ENCODE measurements at regions not wholly inside any gene's neighbourhood (a gene's known extent, or its start where the extent isn't known, plus 50 kb on each side); places are given as distances from the start of the nearest gene placed in this dataset.
"Not testable (repeated sequence)": the region's sequence is repeated elsewhere in the genome, so short reads cannot be mapped to it uniquely, and the experiment has no call there.

DNA sequence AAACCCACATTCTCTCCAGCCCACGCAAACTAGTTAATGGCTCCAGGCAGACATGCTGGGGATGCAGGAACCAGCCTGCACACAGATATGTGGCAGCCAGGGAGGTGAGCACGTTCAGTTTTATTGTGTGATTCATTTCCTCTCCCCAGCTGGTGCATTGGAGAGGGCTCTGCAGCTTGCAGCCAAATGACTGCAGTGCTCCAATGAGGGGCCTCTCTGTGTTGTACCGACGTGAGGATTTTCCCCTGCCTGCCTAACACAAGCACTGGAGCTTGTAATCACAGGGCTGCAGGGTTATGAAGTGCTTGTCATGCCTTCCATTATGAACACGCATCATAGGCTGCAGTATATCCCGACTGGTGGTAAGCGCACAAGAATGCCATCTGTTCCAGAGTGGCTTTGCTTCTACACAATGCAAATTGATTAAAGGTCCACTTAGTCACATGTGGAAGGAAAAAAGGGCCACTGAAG, 92.3 kb upstream of the THUMPD2 start:
- Mint-ChIP-seq H3K27ac (no peak overlapping the region), H3K36me3 (no peaks in the 10 kb centered on the region), H3K27me3 (no peaks in the 10 kb centered on the region), H3K4me3 (no peak overlapping the region), H3K9me3 (ENCODE audit: low read depth) (no peaks in the 10 kb centered on the region), H3K4me1 (no peaks in the 10 kb centered on the region)
- DNase-seq: no peak
- ATAC-seq: no peak
- CTCF ChIA-PET: no interaction called here

DNA sequence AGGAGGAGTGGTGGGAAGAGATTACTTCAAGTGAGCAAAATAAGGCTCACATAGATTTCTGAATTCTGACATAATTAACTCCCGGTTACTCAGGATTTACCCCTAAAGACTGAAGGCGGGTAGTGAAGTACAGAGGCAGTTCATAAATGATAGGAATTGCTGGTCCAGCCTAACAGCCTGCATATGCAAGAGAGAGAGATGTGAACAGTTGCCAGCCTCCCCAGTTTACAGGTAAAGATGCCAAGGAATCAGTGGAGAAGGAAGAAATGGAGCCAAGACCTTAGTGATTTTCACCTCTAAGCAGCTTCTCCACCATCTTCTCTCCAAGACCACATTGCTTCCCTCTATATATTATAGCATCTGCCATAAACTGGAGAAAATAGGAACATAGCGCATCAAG, 91.8 kb upstream of the THUMPD2 start:
- H3K27ac Mint-ChIP-seq: no peak overlapping the region
- ATAC-seq (no peak), DNase-seq (no peak)
- H3K36me3 Mint-ChIP-seq: no peaks in the 10 kb centered on the region
- no peak overlapping the region for H3K4me3 Mint-ChIP-seq
- H3K9me3 Mint-ChIP-seq (ENCODE audit: low read depth): no peaks in the 10 kb centered on the region
- CTCF ChIA-PET: no interaction called here
- no peaks in the 10 kb centered on the region for H3K27me3 Mint-ChIP-seq
- no peaks in the 10 kb centered on the region for H3K4me1 Mint-ChIP-seq

DNA sequence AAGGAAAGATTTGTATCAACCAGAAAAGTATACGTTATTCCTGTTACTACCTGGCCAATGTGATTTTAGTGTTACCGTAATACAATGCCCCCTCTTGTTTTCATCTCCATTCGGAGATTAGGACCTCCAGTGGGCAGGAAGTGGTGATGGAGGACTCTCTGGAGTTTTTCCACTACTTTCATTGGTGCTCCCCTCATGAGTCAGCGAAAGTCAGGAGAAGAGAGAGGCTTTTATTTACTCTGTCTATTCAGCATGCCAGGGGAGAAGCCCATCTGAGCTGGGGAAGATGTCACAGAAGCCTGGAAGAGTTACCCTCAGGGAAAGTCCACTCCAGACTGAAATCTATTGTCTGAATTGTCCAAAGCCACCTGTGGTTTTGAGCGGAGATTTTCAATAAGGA, 88.2 kb upstream of the THUMPD2 start:
- H3K36me3 Mint-ChIP-seq: no peaks in the 10 kb centered on the region
- DNase-seq (no peak), ATAC-seq (no peak)
- no peaks in the 10 kb centered on the region for H3K27me3 Mint-ChIP-seq
- H3K9me3 Mint-ChIP-seq (ENCODE audit: low read depth): no peaks in the 10 kb centered on the region
- H3K27ac Mint-ChIP-seq: no peak overlapping the region
- CTCF ChIA-PET: no interaction called here
- no peak overlapping the region for H3K4me3 Mint-ChIP-seq
- H3K4me1 Mint-ChIP-seq: no peaks in the 10 kb centered on the region

DNA sequence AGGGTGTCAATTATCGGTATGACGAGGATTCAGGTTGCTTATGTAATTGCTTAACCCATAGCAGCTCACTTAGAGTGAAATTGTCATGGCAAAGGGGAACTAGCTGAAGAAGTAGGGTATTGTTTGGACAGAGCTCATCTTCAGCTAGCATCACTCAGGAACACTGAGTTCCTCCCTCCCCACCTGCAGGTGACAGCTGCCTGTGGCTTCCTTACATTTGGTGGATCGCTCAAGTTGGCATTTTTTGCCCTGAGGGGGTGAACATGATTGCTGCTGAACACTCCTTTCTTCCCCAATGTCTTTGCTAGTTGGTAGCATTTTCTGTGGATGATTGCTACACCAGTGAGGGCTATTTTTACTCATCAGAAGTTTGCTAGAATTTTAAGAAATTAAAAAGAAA, 86.7 kb upstream of the THUMPD2 start:
- Mint-ChIP-seq H3K36me3 (no peaks in the 10 kb centered on the region), H3K4me3 (no peak overlapping the region), H3K27me3 (no peaks in the 10 kb centered on the region), H3K27ac (no peak overlapping the region), H3K9me3 (ENCODE audit: low read depth) (no peaks in the 10 kb centered on the region), H3K4me1 (no peaks in the 10 kb centered on the region)
- ATAC-seq (no peak), DNase-seq (no peak)
- CTCF ChIA-PET: interaction anchor here (1.0 kb wide), 1 partner anchor 28 kb away, joined by 3 read pairs; no protein-coding TSS in a partner anchor

DNA sequence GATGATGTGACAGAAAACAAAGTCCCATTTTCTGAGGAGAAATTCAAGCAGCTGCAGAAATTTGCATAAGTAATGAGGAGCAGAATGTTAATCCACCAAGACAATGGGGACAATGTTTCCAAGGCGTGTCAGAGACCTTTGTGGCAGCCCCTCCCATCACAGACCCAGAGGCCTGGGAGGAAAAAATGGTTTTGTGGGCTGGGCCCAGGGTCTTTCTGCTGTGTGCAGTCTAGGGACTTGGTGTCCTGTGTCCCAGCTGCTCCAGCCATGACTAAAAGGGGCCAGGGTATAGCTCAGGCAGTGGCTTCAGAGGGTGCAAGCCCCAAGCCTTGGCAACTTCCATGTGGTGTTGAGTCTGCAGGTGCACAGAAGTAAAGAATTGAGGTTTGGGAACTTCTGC, 84.6 kb upstream of the THUMPD2 start:
- CTCF ChIA-PET; ATAC-seq; H3K4me1 Mint-ChIP-seq; DNase-seq; H3K4me3 Mint-ChIP-seq; H3K27ac Mint-ChIP-seq; H3K36me3 Mint-ChIP-seq; H3K27me3 Mint-ChIP-seq; H3K9me3 Mint-ChIP-seq (ENCODE audit: low read depth): not testable (repeated sequence)

DNA sequence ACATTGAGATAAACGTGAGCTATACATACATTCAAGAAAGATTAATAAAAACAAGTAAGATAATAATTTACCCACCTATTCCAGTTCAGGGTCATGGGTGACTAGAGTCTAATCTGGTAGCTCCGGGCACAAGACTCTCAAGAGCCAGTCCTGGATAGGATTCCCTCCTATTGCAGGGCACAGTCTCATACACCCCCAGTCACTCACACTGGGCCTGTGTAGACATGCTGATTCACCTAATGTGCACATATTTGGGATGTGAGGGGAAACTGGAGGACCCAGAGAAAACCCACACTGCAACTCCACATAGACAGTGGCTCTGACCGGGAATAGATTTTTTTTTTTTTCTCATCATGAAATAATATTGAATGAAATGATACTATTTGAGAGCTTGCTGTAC, 81.5 kb upstream of the THUMPD2 start:
- Mint-ChIP-seq H3K4me1 (no peaks in the 10 kb centered on the region), H3K9me3 (ENCODE audit: low read depth) (no peaks in the 10 kb centered on the region), H3K27me3 (peaks cover 7% of the 10 kb centered on the region), H3K36me3 (no peaks in the 10 kb centered on the region), H3K27ac (no peak overlapping the region), H3K4me3 (no peak overlapping the region)
- DNase-seq: no peak
- ATAC-seq: no peak
- CTCF ChIA-PET: no interaction called here

DNA sequence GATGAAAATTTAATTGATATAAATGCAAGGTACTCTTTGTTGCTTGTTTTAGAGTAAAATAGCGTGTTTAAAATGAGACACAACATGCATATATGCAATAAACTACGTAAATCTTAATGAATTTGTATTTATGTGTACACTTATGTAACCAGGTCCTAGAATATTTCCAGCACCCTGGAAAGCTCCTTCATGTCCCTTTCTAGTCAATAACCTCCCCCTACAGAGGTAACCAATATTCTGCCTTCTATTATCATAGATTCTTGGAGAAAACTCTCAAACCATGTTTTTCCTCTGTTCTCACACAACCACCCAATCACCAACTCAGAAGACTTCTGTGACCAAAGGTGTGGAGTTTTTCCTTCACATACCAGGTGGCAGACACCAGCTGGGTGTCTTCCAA, 79.6 kb upstream of the THUMPD2 start:
- Mint-ChIP-seq H3K36me3 (no peaks in the 10 kb centered on the region), H3K4me1 (no peaks in the 10 kb centered on the region), H3K27me3 (peaks cover 15% of the 10 kb centered on the region), H3K27ac (no peak overlapping the region), H3K4me3 (no peak overlapping the region), H3K9me3 (ENCODE audit: low read depth) (no peaks in the 10 kb centered on the region)
- CTCF ChIA-PET: no interaction called here
- ATAC-seq (no peak), DNase-seq (no peak)

DNA sequence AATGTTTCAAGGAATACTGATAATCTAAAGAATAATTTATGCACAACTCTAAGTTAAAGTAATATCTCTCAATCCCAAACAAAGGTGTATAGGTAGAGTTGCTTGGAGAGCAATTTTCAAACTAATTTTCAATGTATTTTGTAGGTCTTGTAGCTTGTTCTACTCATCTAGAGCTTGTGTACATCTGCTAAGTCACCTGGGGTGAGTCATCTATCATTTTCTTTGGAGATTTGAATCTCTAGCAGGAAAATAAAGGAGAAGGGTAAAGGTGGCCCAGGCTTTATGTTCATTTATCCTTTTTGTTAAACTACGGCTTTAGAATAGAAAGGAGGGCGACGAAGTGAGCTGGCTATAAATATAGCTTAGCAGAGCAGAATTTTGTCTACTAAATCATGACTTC, 76.8 kb upstream of the THUMPD2 start:
- H3K4me1 Mint-ChIP-seq: peaks cover 8% of the 10 kb centered on the region
- no peak for ATAC-seq
- no peak overlapping the region for H3K4me3 Mint-ChIP-seq
- H3K27me3 Mint-ChIP-seq: peaks cover 29% of the 10 kb centered on the region
- H3K27ac Mint-ChIP-seq: no peak overlapping the region
- H3K9me3 Mint-ChIP-seq (ENCODE audit: low read depth): no peaks in the 10 kb centered on the region
- no peak for DNase-seq
- CTCF ChIA-PET: no interaction called here
- H3K36me3 Mint-ChIP-seq: no peaks in the 10 kb centered on the region

DNA sequence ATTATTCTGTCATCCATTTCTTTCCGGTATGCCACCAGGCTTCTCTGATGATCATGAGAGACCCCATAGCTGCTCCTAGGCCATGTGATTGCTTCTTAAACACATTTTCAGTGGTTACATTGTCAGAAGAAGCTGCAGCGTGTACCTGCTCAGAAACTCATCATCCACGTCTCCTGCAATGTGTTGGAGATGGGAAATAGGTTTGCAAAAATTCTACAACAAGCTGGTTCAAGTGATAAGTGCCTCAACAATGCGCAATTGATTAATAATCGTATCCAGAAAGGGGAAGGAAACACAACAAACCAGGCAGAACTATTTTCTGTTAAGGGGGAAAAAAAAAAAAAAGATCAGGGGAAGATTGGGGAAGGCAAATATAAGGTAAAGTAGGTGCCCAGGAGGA, 75.7 kb upstream of the THUMPD2 start:
- DNase-seq (no peak), ATAC-seq (no peak)
- no peaks in the 10 kb centered on the region for H3K36me3 Mint-ChIP-seq
- H3K27me3 Mint-ChIP-seq: peaks cover 30% of the 10 kb centered on the region
- H3K9me3 Mint-ChIP-seq (ENCODE audit: low read depth): no peaks in the 10 kb centered on the region
- H3K4me1 Mint-ChIP-seq: peaks cover 8% of the 10 kb centered on the region
- no peak overlapping the region for H3K27ac Mint-ChIP-seq
- CTCF ChIA-PET: no interaction called here
- no peak overlapping the region for H3K4me3 Mint-ChIP-seq

DNA sequence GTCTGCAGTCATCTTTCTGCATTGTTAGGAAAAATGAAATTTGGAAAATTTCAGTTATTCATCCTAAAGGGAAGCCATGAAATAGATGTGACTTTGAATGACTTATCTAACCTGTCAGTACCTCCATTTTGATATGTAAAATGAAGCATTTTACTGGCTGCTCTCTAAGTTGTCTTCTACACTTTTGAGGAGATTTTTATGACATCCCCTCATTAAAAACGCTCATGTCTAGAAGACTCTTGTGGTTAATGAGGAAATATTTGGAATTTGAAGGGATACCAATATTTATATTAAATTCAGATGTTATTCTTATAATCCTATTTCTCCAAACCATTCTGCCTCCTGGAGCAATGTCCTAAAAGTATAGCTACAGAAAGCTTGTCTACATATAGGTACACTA, 73.8 kb upstream of the THUMPD2 start:
- Mint-ChIP-seq H3K4me3 (no peak overlapping the region), H3K36me3 (no peaks in the 10 kb centered on the region), H3K4me1 (peaks cover 8% of the 10 kb centered on the region), H3K9me3 (ENCODE audit: low read depth) (no peaks in the 10 kb centered on the region), H3K27ac (no peak overlapping the region), H3K27me3 (peaks cover 32% of the 10 kb centered on the region)
- CTCF ChIA-PET: no interaction called here
- DNase-seq (no peak), ATAC-seq (no peak)

DNA sequence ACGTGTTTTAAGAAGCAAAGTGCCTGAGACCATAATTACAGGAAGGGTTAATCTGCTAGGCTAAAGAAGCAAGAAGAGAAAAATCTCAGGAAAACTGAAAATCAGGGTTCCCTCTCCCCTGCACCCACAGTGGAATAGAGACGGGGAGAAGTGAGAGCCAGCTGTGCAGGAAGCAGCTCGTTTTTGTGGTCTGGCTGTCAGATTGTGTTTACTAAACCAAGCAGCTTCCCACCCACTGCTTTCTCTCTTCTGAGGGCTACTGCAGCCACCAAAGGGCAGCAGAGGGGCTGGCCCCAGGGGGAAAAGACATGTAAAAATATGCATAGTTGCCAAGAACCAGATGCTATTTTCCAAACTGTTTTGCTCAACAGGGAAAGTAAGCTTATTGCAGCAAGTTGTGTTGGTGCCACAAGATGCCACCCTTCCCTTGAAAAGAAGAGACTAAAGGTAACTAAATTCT, 72.6 kb upstream of the THUMPD2 start:
- no peak for DNase-seq
- CTCF ChIA-PET: interaction anchor here (1.6 kb wide), 1 partner anchor 14 kb away, joined by 6 read pairs; no protein-coding TSS in a partner anchor

DNA sequence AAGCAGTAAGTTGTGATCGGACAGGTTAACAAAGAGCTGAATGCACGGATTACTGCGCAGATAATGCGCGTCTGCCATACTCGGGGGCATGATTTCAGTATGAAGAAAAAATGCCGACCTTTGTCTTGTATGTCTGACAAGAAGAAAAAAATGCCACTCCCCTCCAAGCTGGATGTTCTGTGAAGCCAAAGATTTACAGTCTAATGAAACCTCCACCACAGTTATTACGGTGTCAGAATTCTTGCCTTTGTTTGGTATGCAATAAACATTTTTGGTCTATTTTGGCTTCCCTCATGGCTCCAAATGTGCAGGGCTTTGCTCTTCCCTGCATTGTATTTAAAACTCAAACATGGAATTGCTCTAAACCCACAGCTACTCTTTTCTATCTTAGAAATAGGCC, 72.2 kb upstream of the THUMPD2 start:
- ATAC-seq (no peak), DNase-seq (no peak)
- Mint-ChIP-seq H3K27me3 (peaks cover 33% of the 10 kb centered on the region), H3K27ac (no peak overlapping the region), H3K36me3 (no peaks in the 10 kb centered on the region), H3K4me3 (no peak overlapping the region), H3K4me1 (peaks cover 8% of the 10 kb centered on the region), H3K9me3 (ENCODE audit: low read depth) (no peaks in the 10 kb centered on the region)
- CTCF ChIA-PET: interaction anchor here (1.6 kb wide), 1 partner anchor 14 kb away, joined by 6 read pairs; no protein-coding TSS in a partner anchor

More for the DNA sequence above, 72.6 kb upstream of the THUMPD2 start:
- no peak for ATAC-seq
- no peak overlapping the region for H3K4me3 Mint-ChIP-seq
- H3K9me3 Mint-ChIP-seq (ENCODE audit: low read depth): no peaks in the 10 kb centered on the region
- peaks cover 35% of the 10 kb centered on the region for H3K27me3 Mint-ChIP-seq
- no peak overlapping the region for H3K27ac Mint-ChIP-seq
- H3K4me1 Mint-ChIP-seq: peaks cover 8% of the 10 kb centered on the region
- H3K36me3 Mint-ChIP-seq: no peaks in the 10 kb centered on the region

DNA sequence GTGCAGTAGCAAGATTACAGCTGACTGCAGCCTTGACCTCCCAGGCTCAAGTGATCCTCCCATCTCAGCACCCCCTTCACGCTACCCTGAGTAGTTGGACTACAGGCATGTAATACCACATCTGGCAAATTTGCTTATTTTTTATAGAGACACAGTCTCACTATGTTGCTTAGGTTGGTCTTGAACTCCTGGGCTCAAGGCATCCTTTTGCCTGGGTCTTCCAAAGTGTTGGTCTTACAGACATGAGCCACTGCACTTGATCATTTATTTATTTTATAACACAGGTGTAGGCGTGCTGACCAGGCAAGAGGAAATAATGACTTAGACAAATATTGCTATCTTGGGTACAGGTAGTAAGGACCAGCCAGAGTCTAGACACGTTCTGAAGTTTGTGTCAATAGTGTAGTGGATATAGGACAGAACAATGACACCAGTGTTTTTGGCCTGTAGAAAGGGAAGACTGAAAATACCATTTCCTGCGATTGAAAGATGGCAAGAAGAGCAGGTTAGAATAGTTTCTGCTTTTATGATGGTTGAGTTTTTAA, 71.0 kb upstream of the THUMPD2 start:
- no peak overlapping the region for H3K4me3 Mint-ChIP-seq
- CTCF ChIA-PET: interaction anchor here (1.2 kb wide), 1 partner anchor 12 kb away, joined by 3 read pairs; no protein-coding TSS in a partner anchor

DNA sequence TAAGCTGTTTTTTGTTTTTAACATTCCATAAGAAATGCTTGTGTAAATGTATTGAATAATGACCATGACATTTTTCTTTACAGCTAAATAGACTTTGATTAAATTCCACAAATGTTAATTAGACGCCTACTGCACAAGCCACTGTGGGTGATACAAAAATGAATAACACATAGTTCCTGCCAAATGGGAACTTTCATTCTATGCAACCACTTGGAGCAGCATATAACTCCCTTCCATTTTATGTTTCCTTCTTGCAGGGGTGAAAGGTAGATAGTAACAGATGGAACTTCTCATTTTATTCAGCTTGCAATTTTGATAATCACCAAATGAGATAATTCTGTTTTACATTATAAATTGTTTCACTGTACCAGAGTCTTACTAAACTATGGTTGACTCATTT, 70.0 kb upstream of the THUMPD2 start:
- ATAC-seq (no peak), DNase-seq (no peak)
- H3K36me3 Mint-ChIP-seq: no peaks in the 10 kb centered on the region
- peaks cover 28% of the 10 kb centered on the region for H3K27me3 Mint-ChIP-seq
- H3K27ac Mint-ChIP-seq: no peak overlapping the region
- peaks cover 8% of the 10 kb centered on the region for H3K4me1 Mint-ChIP-seq
- H3K4me3 Mint-ChIP-seq: no peak overlapping the region
- CTCF ChIA-PET: interaction anchor here (1.2 kb wide), 1 partner anchor 11 kb away, joined by 3 read pairs; no protein-coding TSS in a partner anchor
- H3K9me3 Mint-ChIP-seq (ENCODE audit: low read depth): no peaks in the 10 kb centered on the region

More for the DNA sequence above, 71.0 kb upstream of the THUMPD2 start:
- Mint-ChIP-seq H3K27me3 (peaks cover 31% of the 10 kb centered on the region), H3K27ac (no peak overlapping the region), H3K36me3 (no peaks in the 10 kb centered on the region), H3K9me3 (ENCODE audit: low read depth) (no peaks in the 10 kb centered on the region), H3K4me1 (peaks cover 8% of the 10 kb centered on the region)
- ATAC-seq: no peak
- DNase-seq: no peak
